ENCODE measurements at regions not wholly inside any gene's neighbourhood (a gene's known extent, or its start where the extent isn't known, plus 50 kb on each side); places are given as distances from the start of the nearest gene placed in this dataset.

- no peak overlapping the region for H3K4me3 Mint-ChIP-seq (ENCODE audit: unreplicated experiment)
- DNase-seq = no peak
- H3K36me3 Mint-ChIP-seq (ENCODE audit: unreplicated experiment) = peaks cover 11% of the 10 kb centered on the region
- no peak overlapping the region for H3K27ac Mint-ChIP-seq (ENCODE audit: unreplicated experiment)
- H3K4me1 Mint-ChIP-seq (ENCODE audit: low read depth, unreplicated experiment) = no peaks in the 10 kb centered on the region
- peaks cover 7% of the 10 kb centered on the region for H3K9me3 Mint-ChIP-seq (ENCODE audit: unreplicated experiment)
- no peak for TF ChIP-seq CTCF (IDR thresholded peaks at IDR 0.05; ENCODE audit: partially characterized antibody, unreplicated experiment)
- H3K27me3 Mint-ChIP-seq (ENCODE audit: unreplicated experiment) = no peaks in the 10 kb centered on the region
These were observed 603.2 kb upstream of the ID2 start for GRCh38 chr2:8078705-8079104.

DNA sequence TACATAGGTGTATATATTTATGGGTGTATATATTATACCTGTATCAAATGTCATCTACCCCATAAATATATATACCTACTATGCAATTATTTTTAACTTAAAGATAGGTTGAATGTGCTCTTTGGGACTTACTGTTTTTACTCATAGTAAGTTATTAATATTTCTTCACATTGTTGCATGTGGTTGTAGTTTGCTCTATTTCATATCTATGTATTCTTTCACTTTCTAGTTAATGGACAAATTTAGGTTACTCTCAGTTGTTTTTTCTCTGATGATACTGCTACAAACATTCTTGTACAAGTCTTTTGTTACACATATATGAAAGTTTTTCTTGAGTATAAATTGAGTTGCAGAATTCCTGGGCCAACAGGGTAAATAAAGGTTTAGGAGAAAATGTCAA is 601.8 kb upstream of the ID2 start:
- no peak for TF ChIP-seq CTCF (IDR thresholded peaks at IDR 0.05; ENCODE audit: partially characterized antibody, unreplicated experiment)
- H3K9me3 Mint-ChIP-seq (ENCODE audit: unreplicated experiment) = peaks cover 7% of the 10 kb centered on the region
- no peaks in the 10 kb centered on the region for H3K27me3 Mint-ChIP-seq (ENCODE audit: unreplicated experiment)
- peaks cover 11% of the 10 kb centered on the region for H3K36me3 Mint-ChIP-seq (ENCODE audit: unreplicated experiment)
- H3K27ac Mint-ChIP-seq (ENCODE audit: unreplicated experiment) = no peak overlapping the region
- H3K4me1 Mint-ChIP-seq (ENCODE audit: low read depth, unreplicated experiment) = no peaks in the 10 kb centered on the region
- no peak for DNase-seq
- no peak overlapping the region for H3K4me3 Mint-ChIP-seq (ENCODE audit: unreplicated experiment)

DNA sequence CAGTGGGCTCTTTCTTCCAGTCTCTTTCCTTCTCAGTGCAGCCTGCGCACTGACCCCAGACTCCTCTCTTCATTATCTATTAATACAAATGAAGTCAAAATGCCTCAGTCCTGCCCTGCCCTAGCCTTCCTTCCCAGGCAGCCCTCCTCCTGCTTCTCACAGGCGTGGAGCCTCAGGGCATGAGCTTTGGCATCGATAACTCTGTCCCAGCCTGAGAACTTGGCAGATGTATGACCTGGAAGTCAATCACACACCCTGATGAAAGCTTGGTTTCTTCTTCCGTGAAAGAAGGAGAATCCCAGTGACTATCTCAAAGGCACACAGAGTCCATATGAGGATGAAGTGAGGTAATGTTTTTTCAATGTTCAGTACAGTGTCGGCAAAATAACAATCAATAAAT is 600.7 kb upstream of the ID2 start:
- Mint-ChIP-seq H3K27me3 (ENCODE audit: unreplicated experiment) (no peaks in the 10 kb centered on the region), H3K4me3 (ENCODE audit: unreplicated experiment) (no peak overlapping the region), H3K36me3 (ENCODE audit: unreplicated experiment) (peaks cover 11% of the 10 kb centered on the region), H3K27ac (ENCODE audit: unreplicated experiment) (no peak overlapping the region), H3K9me3 (ENCODE audit: unreplicated experiment) (peaks cover 7% of the 10 kb centered on the region), H3K4me1 (ENCODE audit: low read depth, unreplicated experiment) (no peaks in the 10 kb centered on the region)
- no peak for TF ChIP-seq CTCF (IDR thresholded peaks at IDR 0.05; ENCODE audit: partially characterized antibody, unreplicated experiment)
- DNase-seq = no peak

GRCh38 chr2:8082840-8083239 is 599.0 kb upstream of the ID2 start:
- Mint-ChIP-seq H3K36me3 (ENCODE audit: unreplicated experiment) (peaks cover 6% of the 10 kb centered on the region), H3K9me3 (ENCODE audit: unreplicated experiment) (peaks cover 2% of the 10 kb centered on the region), H3K4me3 (ENCODE audit: unreplicated experiment) (no peak overlapping the region), H3K27ac (ENCODE audit: unreplicated experiment) (no peak overlapping the region), H3K4me1 (ENCODE audit: low read depth, unreplicated experiment) (no peaks in the 10 kb centered on the region), H3K27me3 (ENCODE audit: unreplicated experiment) (no peaks in the 10 kb centered on the region)
- DNase-seq = no peak
- no peak for TF ChIP-seq CTCF (IDR thresholded peaks at IDR 0.05; ENCODE audit: partially characterized antibody, unreplicated experiment)

GRCh38 chr2:8086357-8086756 is 595.5 kb upstream of the ID2 start:
- H3K9me3 Mint-ChIP-seq (ENCODE audit: unreplicated experiment) = no peaks in the 10 kb centered on the region
- DNase-seq = no peak
- H3K4me1 Mint-ChIP-seq (ENCODE audit: low read depth, unreplicated experiment) = no peaks in the 10 kb centered on the region
- no peak for TF ChIP-seq CTCF (IDR thresholded peaks at IDR 0.05; ENCODE audit: partially characterized antibody, unreplicated experiment)
- no peaks in the 10 kb centered on the region for H3K36me3 Mint-ChIP-seq (ENCODE audit: unreplicated experiment)
- no peak overlapping the region for H3K4me3 Mint-ChIP-seq (ENCODE audit: unreplicated experiment)
- no peak overlapping the region for H3K27ac Mint-ChIP-seq (ENCODE audit: unreplicated experiment)
- H3K27me3 Mint-ChIP-seq (ENCODE audit: unreplicated experiment) = no peaks in the 10 kb centered on the region
